ENCODE measurements at regions not wholly inside any gene's neighbourhood (a gene's known extent, or its start where the extent isn't known, plus 50 kb on each side); places are given as distances from the start of the nearest gene placed in this dataset.

GRCh38 chr10:108230478-108231170, 1066.1 kb upstream of the SORCS1 start:
- no peak overlapping the region for H3K27ac ChIP-seq (ENCODE audit: low read depth, low read length)
- POLR2A ChIA-PET: no interaction called here

GRCh38 chr10:108208732-108209131, 1044.2 kb upstream of the SORCS1 start:
- POLR2A ChIA-PET: no interaction called here
- DNase-seq (ENCODE audit: low read depth, low spot score): no peak
- Histone ChIP-seq H3K27me3 (ENCODE audit: control insufficient read depth, insufficient read depth, low read length) (no peaks in the 10 kb centered on the region), H3K9me3 (ENCODE audit: control insufficient read depth, insufficient read depth, low read length) (peaks cover 7% of the 10 kb centered on the region; the same call in 1 of the 2 replicates), H3K4me3 (ENCODE audit: low read depth, low read length) (no peak overlapping the region), H3K27ac (ENCODE audit: low read depth, low read length) (no peak overlapping the region)
- TF ChIP-seq CTCF (IDR thresholded peaks at IDR 0.05; ENCODE audit: low read depth, low read length): no peak
- CTCF ChIA-PET: no interaction called here

More at GRCh38 chr10:108230478-108231170, 1066.1 kb upstream of the SORCS1 start:
- H3K27me3 ChIP-seq (ENCODE audit: control insufficient read depth, insufficient read depth, low read length): no peaks in the 10 kb centered on the region
- no peak overlapping the region for H3K4me3 ChIP-seq (ENCODE audit: low read depth, low read length)
- CTCF ChIA-PET: no interaction called here
- TF ChIP-seq CTCF (IDR thresholded peaks at IDR 0.05; ENCODE audit: low read depth, low read length): no peak
- DNase-seq (ENCODE audit: low read depth, low spot score): no peak
- H3K9me3 ChIP-seq (ENCODE audit: control insufficient read depth, insufficient read depth, low read length): peaks cover 6% of the 10 kb centered on the region; the same call in 1 of the 2 replicates

- POLR2A ChIA-PET: no interaction called here
Measured at GRCh38 chr10:108208038-108208437, 1043.5 kb upstream of the SORCS1 start.

GRCh38 chr10:108204528-108205305, 1040.2 kb upstream of the SORCS1 start:
- Histone ChIP-seq H3K9me3 (ENCODE audit: control insufficient read depth, insufficient read depth, low read length) (peaks cover 10% of the 10 kb centered on the region; the same call in 1 of the 2 replicates), H3K27ac (ENCODE audit: low read depth, low read length) (no peak overlapping the region), H3K4me3 (ENCODE audit: low read depth, low read length) (no peak overlapping the region), H3K27me3 (ENCODE audit: control insufficient read depth, insufficient read depth, low read length) (no peaks in the 10 kb centered on the region)
- DNase-seq (ENCODE audit: low read depth, low spot score): no peak
- ChIA-PET CTCF (no interaction called here), POLR2A (no interaction called here)
- no peak for TF ChIP-seq CTCF (IDR thresholded peaks at IDR 0.05; ENCODE audit: low read depth, low read length)

More at GRCh38 chr10:108208038-108208437, 1043.5 kb upstream of the SORCS1 start:
- Histone ChIP-seq H3K27me3 (ENCODE audit: control insufficient read depth, insufficient read depth, low read length) (no peaks in the 10 kb centered on the region), H3K9me3 (ENCODE audit: control insufficient read depth, insufficient read depth, low read length) (peaks cover 10% of the 10 kb centered on the region; the same call in 1 of the 2 replicates), H3K4me3 (ENCODE audit: low read depth, low read length) (no peak overlapping the region), H3K27ac (ENCODE audit: low read depth, low read length) (no peak overlapping the region)
- CTCF ChIA-PET: no interaction called here
- DNase-seq (ENCODE audit: low read depth, low spot score): no peak
- TF ChIP-seq CTCF (IDR thresholded peaks at IDR 0.05; ENCODE audit: low read depth, low read length): no peak
